ENCODE measurements at regions not wholly inside any gene's neighbourhood (a gene's known extent, or its start where the extent isn't known, plus 50 kb on each side); places are given as distances from the start of the nearest gene placed in this dataset.

DNA sequence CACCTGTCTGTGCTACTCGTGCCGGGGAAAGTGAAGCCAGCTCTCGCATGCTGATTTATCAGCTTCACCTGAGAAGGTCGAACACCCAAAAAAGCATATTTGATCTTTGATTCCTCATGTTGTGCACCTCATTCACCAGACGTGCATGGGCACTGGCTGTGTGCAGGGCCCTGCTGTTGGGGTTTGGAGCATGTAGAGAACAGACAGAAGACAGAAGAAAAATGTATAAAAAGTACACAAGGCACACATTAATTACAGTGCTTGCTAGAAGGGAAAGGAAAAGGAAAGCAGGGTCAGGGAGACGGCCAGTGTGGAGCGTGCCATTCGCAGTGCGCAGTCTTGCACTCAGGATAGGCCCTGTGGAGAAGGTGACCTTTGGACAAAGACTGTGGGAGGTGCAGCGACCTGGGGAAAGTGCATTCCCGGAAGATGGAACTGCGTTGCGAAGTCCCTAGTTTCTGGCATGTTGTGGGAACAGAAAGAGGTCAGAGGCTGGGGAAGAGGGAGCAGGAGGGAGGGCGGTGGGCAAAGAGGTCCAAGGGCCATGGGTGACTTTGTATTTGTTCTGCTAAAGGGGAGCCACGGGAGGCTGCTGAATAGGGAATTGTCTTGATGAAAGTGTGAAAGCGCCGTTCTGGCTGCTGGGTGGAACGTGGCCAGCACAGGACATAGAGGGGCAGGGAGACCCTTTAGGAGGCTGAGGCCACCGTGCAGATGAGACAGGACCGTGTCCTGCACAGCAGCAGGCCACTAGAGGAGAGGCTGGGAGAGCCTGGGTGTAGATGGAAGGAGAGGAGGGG lies 232.8 kb downstream of the GLRX3 start:
- TF ChIP-seq, protein P1, sequence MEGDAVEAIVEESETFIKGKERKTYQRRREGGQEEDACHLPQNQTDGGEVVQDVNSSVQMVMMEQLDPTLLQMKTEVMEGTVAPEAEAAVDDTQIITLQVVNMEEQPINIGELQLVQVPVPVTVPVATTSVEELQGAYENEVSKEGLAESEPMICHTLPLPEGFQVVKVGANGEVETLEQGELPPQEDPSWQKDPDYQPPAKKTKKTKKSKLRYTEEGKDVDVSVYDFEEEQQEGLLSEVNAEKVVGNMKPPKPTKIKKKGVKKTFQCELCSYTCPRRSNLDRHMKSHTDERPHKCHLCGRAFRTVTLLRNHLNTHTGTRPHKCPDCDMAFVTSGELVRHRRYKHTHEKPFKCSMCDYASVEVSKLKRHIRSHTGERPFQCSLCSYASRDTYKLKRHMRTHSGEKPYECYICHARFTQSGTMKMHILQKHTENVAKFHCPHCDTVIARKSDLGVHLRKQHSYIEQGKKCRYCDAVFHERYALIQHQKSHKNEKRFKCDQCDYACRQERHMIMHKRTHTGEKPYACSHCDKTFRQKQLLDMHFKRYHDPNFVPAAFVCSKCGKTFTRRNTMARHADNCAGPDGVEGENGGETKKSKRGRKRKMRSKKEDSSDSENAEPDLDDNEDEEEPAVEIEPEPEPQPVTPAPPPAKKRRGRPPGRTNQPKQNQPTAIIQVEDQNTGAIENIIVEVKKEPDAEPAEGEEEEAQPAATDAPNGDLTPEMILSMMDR (IDR thresholded peaks at IDR 0.05; ENCODE audit: control extremely low read depth, extremely low read depth), result no peak
- peaks cover 0 to 2% (median 0%) of the 10 kb centered on the region in 4 donors for H3K9me3 ChIP-seq (ENCODE audit: control insufficient read depth in 4 of 4, insufficient read depth in 3 of 4, low read length in 3 of 4)
- no peak for DNase-seq

DNA sequence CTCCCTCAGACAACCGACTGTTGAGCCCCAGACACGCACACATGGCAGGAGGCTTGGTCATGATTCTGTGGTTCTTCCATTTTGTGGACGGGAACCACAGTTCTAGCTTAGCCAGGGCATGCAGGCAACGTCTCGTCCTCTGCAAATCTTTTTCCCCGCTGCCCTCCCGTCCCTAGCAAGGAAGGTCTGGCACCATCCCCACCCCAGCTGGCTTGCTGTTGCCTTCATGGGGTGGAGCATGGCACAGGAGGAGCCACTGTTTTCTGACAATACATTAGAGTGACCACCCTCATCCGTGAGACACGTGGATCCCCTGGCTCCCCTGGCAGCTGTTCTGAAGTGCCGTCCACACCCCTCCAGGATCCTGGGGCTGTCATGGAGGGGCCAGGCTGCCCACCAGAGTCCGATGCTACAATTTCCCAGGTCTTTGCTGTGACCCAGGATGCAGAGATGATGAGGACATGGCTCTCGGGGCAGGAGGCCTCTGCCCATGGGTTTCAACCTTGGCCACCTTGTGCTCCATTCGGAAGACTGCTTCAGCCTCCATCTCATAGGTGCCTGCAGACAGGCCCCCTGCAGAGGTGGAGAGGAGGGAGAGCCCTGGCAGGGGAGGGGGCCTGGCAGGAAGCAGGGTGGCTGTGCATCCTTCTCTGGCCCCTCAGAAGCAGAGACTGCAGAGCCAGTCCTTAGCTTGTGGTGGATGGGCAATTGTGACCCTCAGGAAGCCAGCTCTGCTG lies 233.6 kb downstream of the GLRX3 start:
- DNase-seq (no peak), ATAC-seq (ENCODE audit: insufficient read depth, low FRiP score) (no peak)
- Histone ChIP-seq H3K4me1 (ENCODE audit: control insufficient read depth in 5 of 5, insufficient read depth in 5 of 5, low read length in 5 of 5) (no peaks in the 10 kb centered on the region), H3K9me3 (ENCODE audit: control insufficient read depth in 4 of 4, insufficient read depth in 3 of 4, low read length in 3 of 4) (peaks cover 0 to 2% (median 0%) of the 10 kb centered on the region in 4 donors), H3K4me3 (no peak overlapping the region), H3K27ac (ENCODE audit: low read depth in 1 of 2, low read length in 1 of 2) (no peak overlapping the region), H3K27me3 (ENCODE audit: control insufficient read depth in 3 of 3, insufficient read depth in 3 of 3, low read length in 2 of 3) (no peaks in the 10 kb centered on the region), H3K36me3 (ENCODE audit: control insufficient read depth in 4 of 4, insufficient read depth in 4 of 4, low read length in 4 of 4) (no peaks in the 10 kb centered on the region), H3K9ac (ENCODE audit: insufficient read depth in 1 of 2, low read length in 2 of 2) (no peak overlapping the region)
- TF ChIP-seq, protein P1 (IDR thresholded peaks at IDR 0.05; ENCODE audit: control extremely low read depth, extremely low read depth), result no peak
- 77 to 85% methylated on average over 13 of the region's 13 CpGs for WGBS, 2 donors

More for the DNA sequence above, 232.8 kb downstream of the GLRX3 start:
- WGBS, 2 donors, result 75 to 76% methylated on average over 20 of the region's 20 CpGs
- Histone ChIP-seq H3K9ac (ENCODE audit: insufficient read depth in 1 of 2, low read length in 2 of 2) (no peak overlapping the region), H3K27ac (ENCODE audit: low read depth in 1 of 2, low read length in 1 of 2) (no peak overlapping the region), H3K4me1 (ENCODE audit: control insufficient read depth in 5 of 5, insufficient read depth in 5 of 5, low read length in 5 of 5) (no peaks in the 10 kb centered on the region), H3K27me3 (ENCODE audit: control insufficient read depth in 3 of 3, insufficient read depth in 3 of 3, low read length in 2 of 3) (no peaks in the 10 kb centered on the region), H3K4me3 (no peak overlapping the region), H3K36me3 (ENCODE audit: control insufficient read depth in 4 of 4, insufficient read depth in 4 of 4, low read length in 4 of 4) (no peaks in the 10 kb centered on the region)
- no peak for ATAC-seq (ENCODE audit: insufficient read depth, low FRiP score)

DNA sequence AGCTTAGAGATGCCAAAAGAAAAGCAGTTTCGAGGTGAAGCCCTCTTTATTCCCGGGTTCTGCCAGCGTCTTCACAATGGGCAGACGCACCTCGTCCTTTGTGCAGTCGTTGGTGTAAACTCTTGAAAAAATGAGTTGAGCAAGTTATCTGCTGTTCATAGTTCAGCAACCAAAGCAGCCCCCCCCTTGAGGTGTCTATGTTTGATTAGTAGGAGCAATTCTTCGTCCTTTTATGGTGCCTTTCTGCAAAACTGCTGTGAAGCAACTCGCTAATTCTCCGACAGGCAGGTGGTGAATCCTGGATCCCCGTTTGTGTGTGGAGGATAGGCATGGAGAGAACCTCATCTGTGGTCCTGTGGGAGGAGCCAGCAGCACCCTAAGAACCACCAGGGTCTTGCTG lies 234.5 kb downstream of the GLRX3 start:
- Histone ChIP-seq H3K4me3 (no peak overlapping the region), H3K9me3 (ENCODE audit: control insufficient read depth in 4 of 4, insufficient read depth in 3 of 4, low read length in 3 of 4) (peaks cover 0 to 2% (median 0%) of the 10 kb centered on the region in 4 donors), H3K4me1 (ENCODE audit: control insufficient read depth in 5 of 5, insufficient read depth in 5 of 5, low read length in 5 of 5) (no peaks in the 10 kb centered on the region), H3K27ac (ENCODE audit: low read depth in 1 of 2, low read length in 1 of 2) (no peak overlapping the region), H3K27me3 (ENCODE audit: control insufficient read depth in 3 of 3, insufficient read depth in 3 of 3, low read length in 2 of 3) (no peaks in the 10 kb centered on the region), H3K36me3 (ENCODE audit: control insufficient read depth in 4 of 4, insufficient read depth in 4 of 4, low read length in 4 of 4) (no peaks in the 10 kb centered on the region), H3K9ac (ENCODE audit: insufficient read depth in 1 of 2, low read length in 2 of 2) (no peak overlapping the region)
- WGBS, 2 donors, result 80 to 82% methylated on average over 10 of the region's 10 CpGs
- no peak for ATAC-seq (ENCODE audit: insufficient read depth, low FRiP score)
- DNase-seq, result no peak
- TF ChIP-seq, protein P1 (IDR thresholded peaks at IDR 0.05; ENCODE audit: control extremely low read depth, extremely low read depth), result no peak
